DMS53 treated with DMSO at 0.1 percent for 48 hours (cell line): ENCODE measurements at regions not wholly inside any gene's neighbourhood (a gene's known extent, or its start where the extent isn't known, plus 50 kb on each side); places are given as distances from the start of the nearest gene placed in this dataset.
A peak's percentile ranks its signal among the peaks of the same experiment; 100 is the strongest.
"Not testable (repeated sequence)": the region's sequence is repeated elsewhere in the genome, so short reads cannot be mapped to it uniquely, and the experiment has no call there.

Experiments used
- DNase-seq: peaks from one replicate; lab custom pipeline; 2025; ENCODE audit not compliant: unreplicated experiment; lab: John Stamatoyannopoulos, UW

GRCh38 chr2:67322353-67323001, 74.7 kb upstream of the ETAA1 start:
- DNase-seq, result peak; percentile 72

- DNase-seq, result no peak
Measured at GRCh38 chr2:67323209-67323991, 73.7 kb upstream of the ETAA1 start.

- no peak for DNase-seq
Measured at GRCh38 chr2:67329513-67329912, 67.6 kb upstream of the ETAA1 start.

- no peak for DNase-seq
Measured at GRCh38 chr2:67329951-67330350, 67.2 kb upstream of the ETAA1 start.

GRCh38 chr2:67331419-67332086, 65.6 kb upstream of the ETAA1 start:
- DNase-seq, result not testable (repeated sequence)

- no peak for DNase-seq
Measured at GRCh38 chr2:67337903-67338302, 59.2 kb upstream of the ETAA1 start.

GRCh38 chr2:67338601-67339233, 58.4 kb upstream of the ETAA1 start:
- DNase-seq, result no peak

- DNase-seq, result no peak
Measured at GRCh38 chr2:67339234-67339885, 57.8 kb upstream of the ETAA1 start.

- DNase-seq, result no peak
Measured at GRCh38 chr2:67340133-67341011, 56.8 kb upstream of the ETAA1 start.

GRCh38 chr2:67341012-67341318, 56.2 kb upstream of the ETAA1 start:
- DNase-seq, result no peak

- DNase-seq, result no peak
Measured at GRCh38 chr2:67341336-67341735, 55.8 kb upstream of the ETAA1 start.

- DNase-seq, result no peak
Measured at GRCh38 chr2:67342394-67342793, 54.7 kb upstream of the ETAA1 start.

GRCh38 chr2:67346718-67347407, 50.3 kb upstream of the ETAA1 start:
- no peak for DNase-seq
